Glomerular visceral epithelial cell (primary cell): ENCODE measurements at regions not wholly inside any gene's neighbourhood (a gene's known extent, or its start where the extent isn't known, plus 50 kb on each side); places are given as distances from the start of the nearest gene placed in this dataset.

ENCODE experiments used
- DNase-seq: peaks from one replicate; pipeline ENCODE4 v3.0.0-alpha.2; 2016; ENCODE audit errors: extremely low spot score

GRCh38 chr20:59493926-59494325, 110.4 kb upstream of the PHACTR3 start:
- no peak for DNase-seq

- DNase-seq = no peak
Measured at GRCh38 chr20:59495166-59495565, 109.2 kb upstream of the PHACTR3 start.

- DNase-seq = peak; percentile 65
Measured at GRCh38 chr20:59495894-59496510, 108.3 kb upstream of the PHACTR3 start.

- no peak for DNase-seq
Measured at GRCh38 chr20:59498291-59498690, 106.0 kb upstream of the PHACTR3 start.

- no peak for DNase-seq
Measured at GRCh38 chr20:59499863-59500262, 104.5 kb upstream of the PHACTR3 start.

- no peak for DNase-seq
Measured at GRCh38 chr20:59508729-59509128, 95.6 kb upstream of the PHACTR3 start.

GRCh38 chr20:59512651-59513050, 91.7 kb upstream of the PHACTR3 start:
- DNase-seq = no peak

- DNase-seq = no peak
Measured at GRCh38 chr20:59514554-59514953, 89.8 kb upstream of the PHACTR3 start.

GRCh38 chr20:59515013-59515905, 89.1 kb upstream of the PHACTR3 start:
- peak; percentile 63 for DNase-seq

GRCh38 chr20:59515906-59516209, 88.5 kb upstream of the PHACTR3 start:
- DNase-seq = no peak

GRCh38 chr20:59518881-59519706, 85.2 kb upstream of the PHACTR3 start:
- peak; percentile 45 for DNase-seq

GRCh38 chr20:59519707-59520014, 84.7 kb upstream of the PHACTR3 start:
- no peak for DNase-seq

GRCh38 chr20:59520814-59521213, 83.5 kb upstream of the PHACTR3 start:
- DNase-seq = no peak

- peak; percentile 58 for DNase-seq
Measured at GRCh38 chr20:59525500-59526241, 78.7 kb upstream of the PHACTR3 start.

GRCh38 chr20:59526242-59527225, 77.8 kb upstream of the PHACTR3 start:
- DNase-seq = no peak

GRCh38 chr20:59530782-59531181, 73.6 kb upstream of the PHACTR3 start:
- no peak for DNase-seq

- no peak for DNase-seq
Measured at GRCh38 chr20:59537991-59538390, 66.3 kb upstream of the PHACTR3 start.

- DNase-seq = no peak
Measured at GRCh38 chr20:59547596-59547995, 56.7 kb upstream of the PHACTR3 start.
